KMS-11 (cell line): ENCODE measurements at regions not wholly inside any gene's neighbourhood (a gene's known extent, or its start where the extent isn't known, plus 50 kb on each side); places are given as distances from the start of the nearest gene placed in this dataset.

Experiments used
- H2AFZ ChIP-seq: fragments of 200-600 bp; sonication (generic); 2 replicates; pipeline ENCODE4 v1.6.1; 2016; ENCODE audit warnings: antibody characterized with exemption, mixed run types, low read depth
- H3K27ac ChIP-seq: fragments of 200-600 bp; sonication (generic); 2 replicates; pipeline ENCODE4 v1.6.1; 2016; ENCODE audit warnings: mild to moderate bottlenecking, mixed run types
- H3K27me3 ChIP-seq: fragments of 200-600 bp; sonication (generic); 2 replicates; pipeline ENCODE4 v1.6.1; 2017; ENCODE audit warnings: mild to moderate bottlenecking, low read depth, mixed run types, moderate library complexity; ENCODE audit not compliant: insufficient read depth
- H3K36me3 ChIP-seq: fragments of 200-600 bp; sonication (generic); 2 replicates; pipeline ENCODE4 v1.6.1; 2017; ENCODE audit warnings: mild to moderate bottlenecking, mixed run types; ENCODE audit not compliant: insufficient read depth
- H3K4me1 ChIP-seq: fragments of 200-600 bp; sonication (generic); 2 replicates; pipeline ENCODE4 v1.6.1; 2016; ENCODE audit warnings: mild to moderate bottlenecking, low read depth, mixed run types; ENCODE audit not compliant: poor library complexity, severe bottlenecking
- H3K4me2 ChIP-seq: fragments of 200-600 bp; sonication (generic); 2 replicates; pipeline ENCODE4 v1.7.0; 2016; ENCODE audit warnings: mild to moderate bottlenecking, mixed run types
- H3K4me3 ChIP-seq: fragments of 200-600 bp; sonication (generic); IDR thresholded peaks from 2 replicates; pipeline ENCODE4 v1.6.1; 2017; ENCODE audit warnings: low read depth, low read length, mixed read lengths; ENCODE audit not compliant: insufficient read depth
- H3K79me2 ChIP-seq: fragments of 200-600 bp; sonication (generic); 2 replicates; pipeline ENCODE4 v1.6.1; 2016; ENCODE audit warnings: low read depth, mixed run types; ENCODE audit not compliant: insufficient read depth
- H3K9ac ChIP-seq: fragments of 200-600 bp; sonication (generic); 2 replicates; pipeline ENCODE4 v1.6.1; 2016; ENCODE audit warnings: mild to moderate bottlenecking, mixed run types
- H4K20me1 ChIP-seq: fragments of 200-600 bp; sonication (generic); 2 replicates; pipeline ENCODE4 v1.6.1; 2016; ENCODE audit warnings: mild to moderate bottlenecking, mixed run types; ENCODE audit not compliant: insufficient read depth
- CTCF ChIP-seq: fragments of 200-600 bp; sonication (generic); conservative IDR thresholded peaks from 2 replicates; pipeline ENCODE4 v1.6.1; 2017; ENCODE audit warnings: low read depth, mild to moderate bottlenecking, antibody characterized with exemption, low read length, moderate library complexity, mixed read lengths

GRCh38 chr2:238654479-238655197, 193.2 kb upstream of the TWIST2 start:
- no peak overlapping the region for H3K4me2 ChIP-seq

GRCh38 chr2:238655198-238655860, 192.6 kb upstream of the TWIST2 start:
- Histone ChIP-seq H3K4me3 (no peak overlapping the region), H4K20me1 (no peaks in the 10 kb centered on the region), H3K4me1 (no peaks in the 10 kb centered on the region), H3K36me3 (no peaks in the 10 kb centered on the region), H3K27ac (no peak overlapping the region), H3K27me3 (no peaks in the 10 kb centered on the region), H3K79me2 (no peaks in the 10 kb centered on the region), H3K9ac (no peak overlapping the region), H2AFZ (no peak overlapping the region), H3K4me2 (no peak overlapping the region)
- TF ChIP-seq CTCF, result no peak

More at GRCh38 chr2:238654479-238655197, 193.2 kb upstream of the TWIST2 start:
- Histone ChIP-seq H4K20me1 (no peaks in the 10 kb centered on the region), H3K4me1 (no peaks in the 10 kb centered on the region), H3K36me3 (no peaks in the 10 kb centered on the region), H3K27me3 (no peaks in the 10 kb centered on the region), H3K79me2 (no peaks in the 10 kb centered on the region), H3K27ac (no peak overlapping the region), H3K9ac (no peak overlapping the region), H2AFZ (no peak overlapping the region), H3K4me3 (no peak overlapping the region)
- TF ChIP-seq CTCF, result no peak

- H3K27ac ChIP-seq, result no peak overlapping the region
- H4K20me1 ChIP-seq, result no peaks in the 10 kb centered on the region
- no peak overlapping the region for H3K4me2 ChIP-seq
- H2AFZ ChIP-seq, result no peak overlapping the region
- no peak for TF ChIP-seq CTCF
- no peaks in the 10 kb centered on the region for H3K79me2 ChIP-seq
- H3K4me3 ChIP-seq, result no peak overlapping the region
- H3K27me3 ChIP-seq, result no peaks in the 10 kb centered on the region
- H3K36me3 ChIP-seq, result no peaks in the 10 kb centered on the region
- no peak overlapping the region for H3K9ac ChIP-seq
- H3K4me1 ChIP-seq, result no peaks in the 10 kb centered on the region
These were observed 191.7 kb upstream of the TWIST2 start for GRCh38 chr2:238655974-238656722.

- Histone ChIP-seq H3K4me1 (no peaks in the 10 kb centered on the region), H3K27me3 (no peaks in the 10 kb centered on the region), H4K20me1 (no peaks in the 10 kb centered on the region), H3K79me2 (no peaks in the 10 kb centered on the region), H2AFZ (no peak overlapping the region), H3K4me3 (no peak overlapping the region), H3K36me3 (no peaks in the 10 kb centered on the region), H3K9ac (no peak overlapping the region), H3K27ac (no peak overlapping the region), H3K4me2 (no peak overlapping the region)
- no peak for TF ChIP-seq CTCF
These were observed 190.5 kb upstream of the TWIST2 start for GRCh38 chr2:238657132-238658053.
